NCI-H2227 (cell line): ENCODE measurements at regions not wholly inside any gene's neighbourhood (a gene's known extent, or its start where the extent isn't known, plus 50 kb on each side); places are given as distances from the start of the nearest gene placed in this dataset.

Experiments used
- DNase-seq: peaks from one replicate; lab custom pipeline; 2025; ENCODE audit not compliant: unreplicated experiment; lab: John Stamatoyannopoulos, UW

DNA sequence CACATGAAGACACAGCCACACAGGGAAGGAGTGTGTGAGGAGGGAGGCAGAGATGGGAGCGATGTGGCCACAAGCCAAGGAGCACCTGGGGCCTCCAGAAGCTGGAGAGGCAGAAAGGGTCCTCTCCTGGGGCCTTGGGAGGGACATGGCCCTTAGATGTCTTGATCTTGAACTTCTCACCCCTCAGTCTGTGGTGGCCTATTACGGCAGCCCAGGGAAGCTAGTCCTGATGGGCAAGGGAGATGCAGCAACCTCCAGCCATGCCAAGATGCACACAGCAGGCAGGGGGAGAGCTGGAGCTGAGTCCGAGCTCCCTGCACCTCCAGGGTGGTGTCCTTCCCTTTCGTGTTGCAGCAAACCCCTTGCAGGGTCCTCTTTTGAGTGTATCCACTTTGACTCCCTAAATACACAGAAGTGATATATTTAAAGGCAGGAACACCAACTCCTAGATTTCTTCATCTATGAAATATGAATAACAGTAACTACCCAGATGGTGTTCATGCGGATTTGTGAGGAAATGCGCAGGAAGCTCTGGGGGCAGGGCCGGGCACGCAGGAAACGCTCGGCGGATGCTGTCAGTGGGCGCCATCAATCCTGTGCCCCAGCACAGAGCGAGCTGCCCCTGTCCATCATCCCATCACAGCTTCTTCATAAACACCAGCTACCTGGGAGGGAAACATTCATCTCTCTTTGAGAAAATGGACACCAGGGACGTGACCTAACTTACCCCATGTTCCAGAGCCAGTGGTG lies 230.4 kb upstream of the MYT1L start:
- DNase-seq, result no peak

DNA sequence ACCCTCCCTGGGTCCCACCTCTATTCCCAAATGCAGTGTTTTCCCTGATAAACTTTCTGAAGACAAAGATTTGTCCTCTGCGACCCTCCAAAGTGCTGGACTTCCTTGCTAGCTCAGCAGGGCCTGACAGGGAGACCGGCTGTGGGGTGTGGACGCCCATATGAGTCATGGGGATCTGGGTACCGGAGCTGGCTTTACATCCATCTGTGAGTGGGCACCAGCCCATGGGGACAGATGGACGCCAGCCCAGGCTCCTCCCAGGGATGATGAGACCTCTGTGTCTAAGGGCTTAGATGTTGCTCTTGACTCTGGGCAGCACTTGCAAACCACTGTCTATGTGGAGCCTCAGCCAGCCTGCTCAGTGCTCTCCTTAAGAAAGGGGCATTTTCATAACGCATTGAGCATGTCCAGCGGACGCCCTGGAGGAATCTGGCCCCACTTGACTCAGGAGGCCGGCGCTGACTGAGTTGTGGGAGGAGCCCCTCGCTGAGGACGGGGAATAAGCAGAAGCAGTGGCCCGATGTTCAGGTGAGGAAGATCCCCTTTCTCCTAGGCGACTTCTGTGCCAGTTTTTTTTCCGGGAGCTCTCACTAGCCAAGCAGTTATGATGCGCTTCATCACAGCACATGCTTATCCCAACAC lies 229.4 kb upstream of the MYT1L start:
- no peak for DNase-seq

DNA sequence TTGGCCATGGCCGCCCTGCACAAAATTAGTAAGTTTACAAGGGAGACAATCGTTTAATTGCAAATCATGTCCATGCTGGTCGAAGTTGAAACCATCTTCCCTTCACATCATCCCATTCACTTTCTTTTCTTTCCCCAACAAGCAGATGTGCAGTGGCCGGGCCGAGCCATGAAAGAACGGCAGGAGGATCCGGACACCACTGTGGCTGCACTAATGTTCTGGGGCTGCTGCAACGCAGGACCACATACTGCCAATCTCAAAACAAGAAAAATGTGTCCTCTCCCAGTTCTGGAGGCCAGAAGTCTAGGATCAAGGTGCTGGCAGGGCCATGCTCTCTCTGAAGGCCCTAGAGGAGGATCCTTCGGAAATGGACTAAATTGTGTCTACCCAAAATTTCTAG lies 227.4 kb upstream of the MYT1L start:
- no peak for DNase-seq

DNA sequence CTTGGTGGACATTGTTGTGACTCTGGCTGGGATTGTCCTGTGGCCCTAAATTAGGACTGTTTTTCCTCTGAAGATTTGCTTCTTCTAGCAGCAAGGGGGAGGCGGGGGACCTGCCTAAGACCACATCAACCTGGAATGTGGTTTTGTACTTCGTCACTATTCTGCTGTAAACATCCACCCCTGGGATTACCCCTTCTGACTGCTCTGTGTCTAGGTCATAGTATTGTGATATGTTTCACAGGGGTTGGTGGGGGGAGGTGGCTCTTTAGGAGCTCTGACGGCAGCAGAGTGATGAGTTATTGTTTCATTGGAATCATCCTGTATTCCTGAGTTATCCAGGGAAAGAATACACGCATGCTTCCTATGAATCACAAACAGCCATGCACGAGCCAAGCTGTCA lies 226.4 kb upstream of the MYT1L start:
- DNase-seq, result no peak

DNA sequence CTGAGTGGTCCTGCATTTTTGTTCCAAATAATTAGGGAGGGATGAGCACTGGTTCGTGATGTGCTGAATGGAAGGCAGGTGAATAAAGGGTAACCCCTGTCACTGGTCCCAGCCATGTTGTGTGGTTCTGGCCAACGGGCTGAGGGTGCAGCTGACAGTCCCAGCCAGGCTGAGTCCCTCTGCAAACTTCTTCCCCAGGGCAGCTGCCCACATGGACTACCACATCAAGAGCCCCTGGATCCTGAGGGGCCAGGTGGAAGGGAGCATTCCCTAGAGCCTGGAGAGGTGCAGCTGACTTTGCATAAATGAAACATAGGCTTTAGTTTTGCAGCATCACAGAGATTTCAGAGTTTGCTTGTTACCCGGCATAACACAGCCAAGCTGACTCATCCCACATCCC lies 219.8 kb upstream of the MYT1L start:
- no peak for DNase-seq

DNA sequence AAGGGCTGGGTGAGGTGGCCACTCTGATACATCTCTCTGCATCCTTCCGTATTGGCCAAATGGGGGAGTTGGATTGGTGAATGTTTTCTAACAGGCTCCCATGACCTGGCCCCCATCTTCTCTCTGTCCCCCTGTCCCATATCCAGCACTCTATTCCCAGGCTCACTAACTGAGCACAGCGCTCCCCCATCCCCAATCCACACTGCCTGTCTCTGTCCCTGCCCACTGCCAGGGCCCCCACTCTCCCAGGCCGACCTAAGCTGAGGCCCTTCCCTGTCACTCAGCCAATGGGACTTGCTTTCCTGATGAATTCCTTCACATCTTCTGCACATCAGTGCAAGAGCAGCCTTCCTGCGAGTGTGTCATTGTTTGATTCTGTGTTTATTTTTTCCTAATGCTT lies 216.8 kb upstream of the MYT1L start:
- DNase-seq, result no peak

DNA sequence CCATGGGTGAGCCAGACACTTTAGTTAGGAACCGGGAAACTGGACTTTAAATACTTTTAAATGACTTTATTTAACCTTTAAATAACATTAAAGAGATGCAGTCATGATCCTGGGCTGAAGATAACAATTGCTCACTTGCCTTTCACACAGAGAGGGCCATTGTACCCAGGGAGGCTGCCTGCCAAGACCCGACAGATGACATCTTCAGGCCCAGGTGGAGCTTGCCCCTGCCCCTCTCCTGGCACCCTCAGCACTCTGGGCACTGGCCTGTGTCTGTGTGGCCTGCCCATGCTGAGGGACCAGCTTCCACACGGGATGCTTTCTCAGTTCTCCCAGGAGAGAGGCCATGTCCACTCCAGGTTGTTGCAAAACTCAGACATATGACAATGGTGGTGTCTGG lies 216.4 kb upstream of the MYT1L start:
- DNase-seq, result no peak

DNA sequence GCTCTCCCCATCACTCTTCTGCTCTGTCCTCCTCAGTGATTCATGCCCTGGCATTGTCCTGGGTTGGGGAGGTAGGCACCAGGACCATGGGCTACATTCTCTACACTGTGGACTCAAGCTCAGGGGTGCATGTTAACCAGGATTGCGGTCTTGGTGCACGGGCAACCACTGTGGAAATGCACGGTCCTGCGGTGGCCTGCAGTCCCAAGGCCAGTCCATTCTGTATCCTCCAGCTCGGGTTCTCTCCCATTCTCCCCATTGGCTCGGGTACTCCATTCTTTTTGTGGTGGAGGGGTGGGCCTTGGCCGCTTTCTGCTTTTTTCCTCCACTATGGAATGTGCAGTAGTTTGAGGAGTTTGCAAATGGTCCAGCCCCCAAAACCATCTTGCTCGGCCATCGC lies 215.0 kb upstream of the MYT1L start:
- DNase-seq, result no peak

DNA sequence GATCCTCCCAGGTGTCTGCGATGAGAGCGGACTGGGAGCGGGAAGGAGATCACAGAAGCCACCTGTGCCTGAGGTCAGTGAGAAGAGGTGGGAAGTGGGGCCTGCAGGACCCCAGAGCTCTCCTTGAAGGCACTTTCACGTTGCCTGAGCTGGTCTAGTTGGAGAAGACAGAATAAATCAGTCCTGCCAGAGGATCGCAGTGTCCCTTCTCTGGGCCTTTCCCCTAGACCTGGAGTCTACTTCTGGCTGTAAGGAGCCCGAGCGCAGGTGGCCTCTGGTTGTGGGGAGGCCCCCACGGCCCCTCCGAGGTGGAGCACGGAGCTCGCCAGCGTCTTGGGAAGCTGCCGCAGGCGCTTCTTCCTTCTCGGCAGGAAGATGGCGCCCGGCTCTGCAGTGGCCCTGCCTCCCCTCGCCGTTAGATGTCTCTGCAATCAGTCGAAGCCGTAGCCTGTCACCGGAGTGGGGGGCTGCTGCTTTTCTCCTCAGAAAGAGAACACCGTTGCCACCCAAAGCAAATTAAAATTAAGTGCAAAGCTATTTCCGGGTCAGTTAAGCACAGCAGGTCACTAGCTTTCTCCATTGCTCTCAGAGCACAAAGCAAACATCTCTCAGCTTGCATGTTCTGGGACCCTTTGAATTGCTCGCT lies 212.0 kb upstream of the MYT1L start:
- DNase-seq, result peak; percentile 85

DNA sequence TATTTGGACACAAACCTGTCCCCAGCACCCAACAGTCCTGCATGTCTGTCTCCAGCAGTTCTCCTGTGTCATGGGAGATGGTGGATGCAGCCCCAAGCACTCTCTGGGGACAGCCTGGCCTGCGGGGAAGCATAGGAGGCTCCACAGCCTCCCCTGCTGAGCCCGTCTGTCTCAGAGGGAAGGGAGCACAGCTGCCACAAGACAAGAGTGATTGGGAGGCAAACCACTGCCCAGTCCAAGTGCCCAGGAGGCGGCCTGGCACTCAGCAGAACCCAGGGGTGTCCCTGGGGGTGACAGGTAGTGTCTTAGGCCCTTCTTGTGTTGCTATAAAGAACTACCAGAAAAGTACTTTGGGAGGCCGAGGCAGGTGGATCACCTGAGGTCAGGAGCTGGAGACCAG lies 211.2 kb upstream of the MYT1L start:
- no peak for DNase-seq

DNA sequence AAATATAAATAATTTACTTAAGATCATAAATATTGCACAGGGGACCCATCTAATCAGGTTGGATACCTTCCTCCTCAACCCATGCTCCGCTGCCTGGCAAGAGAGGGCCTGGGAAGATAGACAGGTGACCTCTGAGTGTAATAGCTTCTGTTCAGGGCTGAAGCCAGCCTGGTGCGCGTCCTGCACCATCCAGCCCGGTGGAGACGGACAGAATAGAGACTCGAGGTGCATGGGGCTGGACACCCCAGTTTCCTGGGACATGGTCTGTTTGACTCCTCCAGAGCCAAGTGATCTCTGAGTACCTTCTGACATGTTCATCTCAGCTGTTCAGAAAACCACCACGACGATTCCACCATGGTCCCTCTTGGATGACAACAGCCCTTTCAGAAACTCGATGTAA lies 209.3 kb upstream of the MYT1L start:
- no peak for DNase-seq

DNA sequence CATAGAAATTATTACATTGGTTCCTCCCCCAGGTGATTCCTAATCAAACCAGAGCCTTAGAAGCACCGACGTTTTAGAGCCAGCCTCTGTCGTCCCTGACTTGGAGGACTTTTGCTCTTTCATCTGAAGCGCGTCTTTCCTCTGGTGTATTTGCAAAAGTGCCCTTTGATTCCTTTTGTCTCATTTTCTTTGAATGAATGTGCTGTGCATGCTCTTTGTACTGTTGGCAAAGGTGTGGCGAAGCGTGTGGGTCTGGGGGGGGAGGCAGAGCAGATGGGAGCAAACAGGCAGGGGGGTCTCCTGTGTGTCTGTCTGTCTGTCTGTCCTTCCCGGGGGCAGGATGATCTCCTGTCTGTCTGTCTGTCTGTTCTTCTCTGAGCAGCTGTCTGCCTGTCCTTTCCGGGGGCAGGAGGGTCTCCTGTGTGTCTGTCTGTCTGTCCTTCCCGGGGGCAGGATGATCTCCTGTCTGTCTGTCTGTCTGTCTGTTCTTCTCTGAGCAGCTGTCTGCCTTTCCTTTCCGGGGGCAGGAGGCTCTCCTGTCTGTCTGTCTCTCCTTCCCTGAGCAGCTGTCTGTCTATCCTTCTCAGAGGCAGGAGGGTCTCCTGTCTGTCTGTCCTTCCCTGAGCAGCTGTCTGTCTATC lies 205.5 kb upstream of the MYT1L start:
- DNase-seq, result no peak

DNA sequence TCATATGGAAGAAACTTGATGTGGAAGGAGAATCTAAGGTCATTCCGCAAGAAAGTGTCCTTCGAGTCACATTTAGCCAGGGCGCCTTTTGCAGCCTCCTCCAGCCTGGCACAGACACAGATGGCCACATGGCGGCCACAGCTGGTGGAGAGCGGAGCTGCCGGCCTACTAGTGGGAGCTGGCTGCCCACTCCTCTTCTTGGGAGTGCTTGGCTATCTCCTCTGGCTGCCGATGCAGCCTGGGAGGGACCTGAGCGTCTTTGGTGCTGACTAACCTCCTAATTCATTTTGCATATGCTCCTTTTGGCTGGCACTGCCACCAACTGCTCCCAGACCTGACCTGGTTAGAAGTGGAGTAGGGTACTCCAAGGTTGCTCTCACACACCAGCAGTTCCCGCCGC lies 199.3 kb upstream of the MYT1L start:
- DNase-seq, result no peak

DNA sequence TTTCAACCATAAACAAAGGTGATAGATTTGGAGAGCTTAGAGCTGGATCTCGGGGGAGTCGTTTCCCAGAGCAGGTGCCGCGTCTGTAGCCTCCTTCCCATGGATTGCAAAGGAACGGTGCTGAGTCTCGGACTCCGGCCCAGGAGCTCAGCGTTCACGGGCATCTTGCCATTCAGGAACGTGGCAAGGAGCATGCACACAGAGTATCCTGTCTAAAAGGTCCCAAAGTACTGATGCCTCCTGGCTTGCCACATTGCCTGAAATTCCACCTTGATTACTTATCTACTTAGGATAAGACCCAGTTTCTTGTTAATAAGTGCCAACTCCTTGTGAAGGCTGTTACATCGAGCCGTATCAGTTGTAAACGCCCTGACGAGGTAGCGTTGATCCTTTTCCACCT lies 197.8 kb upstream of the MYT1L start:
- no peak for DNase-seq

DNA sequence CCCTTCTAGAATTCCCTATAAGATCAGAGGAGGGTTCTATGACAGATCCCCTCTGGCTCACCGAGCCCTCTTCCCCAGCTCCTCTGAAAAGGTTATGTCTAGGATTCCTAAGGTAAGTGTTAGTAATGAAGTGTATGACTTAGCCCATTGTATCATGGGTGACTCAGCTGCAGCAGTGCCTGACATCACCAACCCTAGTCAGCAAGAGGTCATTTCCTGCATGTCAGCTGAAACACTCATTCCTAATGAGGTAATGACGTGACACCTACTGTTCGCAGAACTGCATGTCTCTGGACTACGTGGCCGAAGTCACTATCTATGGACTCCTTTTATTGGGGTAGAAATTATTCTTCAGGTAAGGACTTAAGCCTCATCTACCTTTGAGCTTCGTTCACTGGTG lies 196.1 kb upstream of the MYT1L start:
- DNase-seq, result no peak

DNA sequence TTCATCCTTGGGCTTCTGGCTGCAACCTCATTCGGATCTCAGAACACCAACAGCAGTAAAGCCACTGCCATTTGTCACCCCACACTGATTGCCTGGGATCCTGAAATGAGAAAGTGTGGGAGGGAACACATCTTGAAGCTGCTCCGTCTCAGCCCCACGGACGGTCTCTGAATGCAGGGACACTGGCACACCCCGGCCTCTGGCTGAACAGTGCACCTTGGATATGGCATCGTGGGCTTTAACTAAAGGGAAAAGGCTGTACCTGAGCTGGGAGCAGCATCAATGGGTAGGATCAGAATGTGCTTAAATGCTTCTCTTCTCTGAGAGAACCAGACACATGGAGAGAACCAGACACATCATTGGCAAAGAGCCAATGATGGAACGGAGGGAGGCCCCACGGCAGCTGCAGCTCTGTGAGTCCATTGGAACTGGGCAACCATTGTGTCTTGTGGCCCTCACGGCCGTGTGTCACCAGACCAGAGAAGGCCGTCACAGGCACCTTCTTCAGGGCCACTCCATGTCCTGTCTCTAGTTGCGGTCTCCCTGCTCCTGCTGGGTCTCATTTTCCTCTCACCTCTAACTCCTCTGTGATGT lies 193.4 kb upstream of the MYT1L start:
- no peak for DNase-seq

DNA sequence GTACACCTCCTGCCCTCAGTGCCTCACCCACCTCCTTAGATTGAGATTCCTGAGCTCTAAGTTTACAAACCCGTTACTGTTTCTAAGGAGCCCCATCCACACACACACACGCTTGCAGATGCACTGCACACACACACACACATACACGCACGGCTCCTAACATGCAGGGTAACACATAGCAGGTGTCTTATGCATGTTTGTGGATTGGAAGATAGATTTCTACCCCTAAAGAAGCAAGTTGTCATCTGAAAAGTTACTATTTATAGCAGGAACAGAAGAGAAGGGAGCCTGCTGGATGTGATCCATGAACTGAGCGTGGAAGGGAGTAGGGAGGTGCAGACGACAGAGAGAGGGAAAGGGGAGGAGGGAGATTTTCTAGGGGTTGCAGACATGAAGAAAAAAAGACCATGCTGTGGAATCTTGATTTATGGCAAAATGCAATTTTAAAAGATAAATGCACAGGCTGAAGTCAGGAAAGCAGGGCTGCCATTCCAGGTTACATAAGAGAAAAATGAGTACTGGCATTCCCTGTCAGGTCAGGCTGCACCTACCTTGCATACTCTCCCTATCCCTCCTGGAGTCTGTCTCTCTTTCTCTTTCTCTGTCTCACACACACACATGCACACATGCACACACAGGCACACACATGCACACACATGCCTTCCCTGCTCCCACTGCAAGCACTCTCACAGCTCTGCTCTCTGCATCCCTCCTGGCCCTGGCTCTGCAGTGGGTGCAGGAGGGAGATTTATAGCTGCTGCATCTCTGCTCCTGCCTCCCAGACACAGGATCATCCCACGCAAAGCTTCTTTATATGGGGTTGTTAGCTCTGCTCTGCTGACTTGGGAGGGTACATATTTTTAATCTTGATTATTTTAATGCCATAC lies 192.6 kb upstream of the MYT1L start:
- no peak for DNase-seq

DNA sequence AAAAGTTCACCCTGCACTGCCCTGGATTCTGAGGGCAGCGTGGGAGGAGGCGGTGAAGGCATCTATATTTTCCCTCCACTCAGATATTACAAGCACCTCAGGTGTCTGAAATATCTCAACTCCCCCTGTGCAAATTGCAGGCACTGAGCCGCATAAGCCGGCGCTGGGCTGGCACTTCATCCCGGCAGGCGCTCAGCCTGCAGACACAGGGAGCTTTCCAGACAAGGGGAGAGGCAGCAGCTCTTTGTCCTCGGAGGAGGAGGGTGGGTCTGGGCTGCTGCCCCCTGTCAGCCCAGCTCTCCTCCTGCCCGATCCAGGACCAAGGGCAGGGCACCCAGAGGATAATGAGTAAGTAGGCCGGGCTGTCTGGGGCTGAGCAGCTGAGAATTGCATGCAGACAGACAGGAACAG lies 189.3 kb upstream of the MYT1L start:
- peak; percentile 50 for DNase-seq

DNA sequence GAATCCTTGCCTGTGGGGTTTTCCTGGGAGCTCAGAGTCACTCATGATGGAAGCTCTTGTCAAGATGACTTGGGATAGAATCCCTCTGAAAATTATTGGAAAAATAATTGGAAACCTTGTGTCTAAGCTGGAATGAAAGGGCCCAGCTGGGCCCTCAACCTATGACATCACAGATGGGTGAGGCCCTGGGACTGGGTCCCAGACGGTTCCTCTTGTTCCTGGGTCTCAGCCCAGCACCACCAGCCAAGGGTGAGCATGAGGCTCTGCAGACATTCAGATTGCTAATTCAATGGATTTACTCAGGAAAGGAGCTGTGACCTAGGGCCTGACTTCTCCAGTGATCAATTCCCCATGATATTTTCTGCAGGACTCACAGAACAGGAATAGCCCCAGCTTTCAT lies 188.3 kb upstream of the MYT1L start:
- DNase-seq, result no peak

DNA sequence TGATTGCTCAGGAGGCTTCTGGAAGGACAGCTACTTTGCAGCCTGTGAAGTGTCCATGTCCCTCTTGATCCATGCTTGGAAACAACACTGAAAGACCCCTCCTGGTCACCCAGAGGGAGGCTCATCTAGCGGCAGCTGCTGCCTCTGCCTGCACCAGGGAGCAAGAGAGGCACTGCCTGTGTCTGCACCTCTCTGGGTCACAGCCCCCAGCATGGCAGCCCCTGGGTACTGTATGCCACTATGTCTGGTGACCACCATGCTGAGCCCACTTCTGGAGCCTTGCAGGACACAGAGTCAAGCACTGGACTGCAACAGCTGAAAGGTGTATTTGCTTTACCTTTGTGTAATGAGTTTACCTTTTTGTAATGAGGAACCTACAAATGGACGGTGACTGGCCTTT lies 186.3 kb upstream of the MYT1L start:
- no peak for DNase-seq

DNA sequence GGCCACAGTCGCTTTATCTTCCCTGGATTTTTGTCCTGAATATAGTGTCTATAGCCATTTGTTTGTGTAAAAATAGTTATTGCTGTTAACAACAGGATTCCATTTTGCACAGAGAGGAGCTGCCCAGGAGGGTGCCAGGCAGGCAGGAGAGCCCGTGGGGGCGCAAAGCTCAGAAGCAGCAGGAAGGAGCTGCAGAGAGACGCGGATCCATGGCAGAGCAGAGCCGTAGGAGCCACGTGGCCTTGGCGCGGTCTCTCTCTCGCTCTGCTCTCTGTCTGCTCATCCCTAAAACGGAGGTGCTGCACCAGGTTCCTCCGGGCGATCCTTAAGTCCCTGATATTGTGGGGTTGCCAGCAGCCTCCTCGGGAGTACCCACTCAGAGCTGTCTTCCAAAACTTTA lies 185.3 kb upstream of the MYT1L start:
- no peak for DNase-seq
